ENCODE measurements at regions not wholly inside any gene's neighbourhood (a gene's known extent, or its start where the extent isn't known, plus 50 kb on each side); places are given as distances from the start of the nearest gene placed in this dataset.

- TF ChIP-seq CTCF (IDR thresholded peaks at IDR 0.05) (no peak), POLR2A (IDR thresholded peaks at IDR 0.05) (no peak)
Measured at GRCh38 chr15:93583968-93584367, 495.0 kb upstream of the RGMA start.
